Activated CD8-positive, alpha-beta memory T cell treated with anti-CD3 and anti-CD28 coated beads for 36 hours (primary cell): ENCODE measurements at regions not wholly inside any gene's neighbourhood (a gene's known extent, or its start where the extent isn't known, plus 50 kb on each side); places are given as distances from the start of the nearest gene placed in this dataset.

ENCODE experiments used
- CTCF ChIA-PET: fragments of 350-600 bp; sonication (Branson Sonifier 250); formaldehyde crosslinking; loops from one replicate; lab custom pipeline; 2021; ENCODE audit warnings: antibody characterized with exemption; lab: Charles Lee
- POLR2A ChIA-PET: fragments of 350-600 bp; sonication (Branson Sonifier 250); formaldehyde crosslinking; loops from one replicate; lab custom pipeline; 2021; ENCODE audit warnings: antibody characterized with exemption; lab: Charles Lee

DNA sequence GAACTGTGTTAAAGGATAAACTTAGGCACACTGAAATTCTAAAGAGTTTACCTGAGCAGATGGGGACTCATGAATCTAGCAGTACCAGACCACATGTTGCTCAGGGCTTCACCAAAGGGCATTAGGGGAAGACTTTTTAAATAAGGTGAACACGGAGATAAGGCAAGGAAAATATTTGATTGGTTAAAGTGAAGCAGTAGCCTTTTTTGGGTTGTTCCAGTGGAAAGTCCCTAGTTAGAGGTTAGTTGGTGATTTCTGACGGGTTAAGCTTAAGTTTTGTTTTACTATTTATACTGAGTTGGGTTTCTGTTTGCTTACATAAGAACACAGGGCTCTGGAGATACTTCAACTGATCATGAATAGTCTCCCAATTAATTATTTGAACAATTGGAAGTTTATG, 722.5 kb downstream of the SOCS6 start:
- CTCF ChIA-PET = no interaction called here
- POLR2A ChIA-PET = no interaction called here

DNA sequence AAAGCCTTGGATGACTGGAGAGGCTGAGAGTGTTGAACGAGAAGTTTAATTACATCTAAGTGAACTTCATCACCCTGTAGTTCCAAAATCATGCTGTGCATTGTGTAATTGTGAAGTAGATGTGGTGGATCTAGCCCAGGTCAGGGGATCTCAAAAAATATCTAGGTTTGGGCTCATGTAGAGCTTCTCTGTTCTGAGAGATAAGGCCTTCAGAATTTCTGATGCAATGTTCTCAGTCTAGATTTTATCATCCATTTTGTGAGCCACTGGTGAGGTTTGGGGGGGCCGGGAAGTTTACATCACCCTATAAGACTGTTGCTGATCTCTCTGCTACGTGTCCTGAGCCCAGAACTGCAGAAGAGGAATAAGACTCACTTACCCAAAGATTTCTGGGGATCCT, 719.4 kb downstream of the SOCS6 start:
- POLR2A ChIA-PET = no interaction called here
- CTCF ChIA-PET = no interaction called here

DNA sequence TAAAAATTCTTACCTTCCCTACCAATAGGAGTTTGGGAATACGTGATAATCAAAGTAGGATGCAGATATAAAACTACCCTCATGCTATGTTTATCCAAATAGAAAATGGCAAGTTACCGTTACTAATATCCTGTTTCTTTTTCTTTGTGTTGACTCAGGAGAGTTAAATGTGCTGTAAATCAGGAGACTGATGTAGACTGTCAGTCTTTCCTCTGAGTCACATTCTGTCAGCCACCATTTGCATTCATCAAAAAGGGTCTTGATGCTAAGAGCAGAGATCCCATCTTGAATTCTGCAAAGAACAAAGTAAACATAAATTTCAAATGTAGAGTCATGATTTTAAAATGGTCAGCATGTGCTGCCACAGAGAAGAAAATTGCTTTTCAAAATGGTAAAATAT, 712.8 kb downstream of the SOCS6 start:
- ChIA-PET POLR2A (no interaction called here), CTCF (no interaction called here)

DNA sequence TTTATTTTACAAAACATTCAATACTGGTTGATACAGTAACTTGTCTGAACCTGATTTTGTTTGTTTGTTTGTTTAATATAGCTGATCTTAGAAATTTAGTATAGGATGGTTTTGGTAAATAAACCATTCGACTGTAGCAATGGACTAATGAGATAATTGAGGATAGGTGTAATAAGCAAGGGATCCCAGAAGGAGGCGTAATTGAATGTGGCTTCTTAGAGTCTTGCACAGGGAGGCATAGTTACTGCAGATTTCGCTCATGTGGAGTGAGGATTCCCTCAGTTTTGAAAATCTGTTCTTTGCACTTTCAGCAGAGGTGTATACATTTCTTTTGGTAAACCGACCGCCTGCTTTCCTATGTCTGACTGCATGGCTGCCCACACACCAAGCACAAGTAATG, 709.6 kb downstream of the SOCS6 start:
- CTCF ChIA-PET = no interaction called here
- POLR2A ChIA-PET = no interaction called here

DNA sequence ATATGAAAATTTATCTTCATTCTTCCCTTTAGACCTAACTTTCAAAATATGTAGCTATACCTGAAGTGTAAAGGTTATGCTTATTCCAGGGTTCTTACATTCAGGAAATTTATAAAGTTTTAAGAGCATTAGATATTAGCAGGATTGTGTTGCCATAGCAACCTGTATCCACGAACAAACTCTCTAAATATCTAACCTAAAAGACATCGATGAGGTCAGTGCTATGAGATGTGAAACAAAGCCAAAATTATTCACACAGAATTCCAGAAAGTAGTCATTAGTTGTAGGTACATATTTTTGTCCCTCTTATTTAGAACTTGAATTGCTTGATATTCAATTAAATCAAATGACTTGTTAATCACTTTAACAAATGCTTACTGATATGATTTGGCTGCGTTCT, 705.3 kb downstream of the SOCS6 start:
- ChIA-PET POLR2A (no interaction called here), CTCF (no interaction called here)

DNA sequence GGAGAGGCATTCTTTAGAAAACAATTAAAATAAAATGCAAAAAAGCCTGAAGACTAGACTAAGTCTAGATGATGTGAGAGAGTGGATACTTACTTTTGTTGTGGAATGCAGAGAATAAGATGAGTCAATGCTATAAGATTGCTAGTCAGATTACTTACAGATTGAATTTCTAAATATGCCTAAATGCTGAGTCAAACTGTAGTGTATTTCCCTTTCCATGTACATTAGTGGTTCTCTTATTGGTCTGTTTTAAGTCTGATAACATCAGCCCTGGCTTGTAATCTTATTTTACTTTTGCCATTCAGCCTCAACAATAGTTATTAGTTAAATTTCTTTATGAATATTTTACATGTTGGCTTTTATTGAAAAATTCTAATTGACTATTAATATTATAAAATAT, 702.7 kb downstream of the SOCS6 start:
- POLR2A ChIA-PET = no interaction called here

DNA sequence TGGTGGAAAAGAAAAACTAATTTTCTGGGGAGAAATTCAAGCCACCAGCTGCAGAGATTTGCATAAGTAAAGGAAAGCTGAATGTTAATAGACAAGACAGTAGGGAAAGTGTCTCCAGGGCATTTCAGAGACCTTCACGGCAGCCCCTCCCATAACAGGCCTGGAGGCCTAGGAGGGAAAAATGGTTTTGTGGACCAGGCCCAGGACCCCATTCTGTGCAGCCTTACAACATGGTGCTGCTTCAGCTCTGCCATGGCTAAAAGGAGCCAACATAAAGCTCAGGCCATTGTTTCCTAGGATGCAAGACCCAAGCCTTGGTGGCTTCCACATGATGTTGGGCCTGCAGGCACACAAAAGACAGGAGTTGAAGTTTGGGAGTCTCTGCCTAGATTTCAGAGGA, 697.1 kb downstream of the SOCS6 start:
- CTCF ChIA-PET = no interaction called here
- POLR2A ChIA-PET = no interaction called here

More for the DNA sequence above, 702.7 kb downstream of the SOCS6 start:
- CTCF ChIA-PET = no interaction called here

DNA sequence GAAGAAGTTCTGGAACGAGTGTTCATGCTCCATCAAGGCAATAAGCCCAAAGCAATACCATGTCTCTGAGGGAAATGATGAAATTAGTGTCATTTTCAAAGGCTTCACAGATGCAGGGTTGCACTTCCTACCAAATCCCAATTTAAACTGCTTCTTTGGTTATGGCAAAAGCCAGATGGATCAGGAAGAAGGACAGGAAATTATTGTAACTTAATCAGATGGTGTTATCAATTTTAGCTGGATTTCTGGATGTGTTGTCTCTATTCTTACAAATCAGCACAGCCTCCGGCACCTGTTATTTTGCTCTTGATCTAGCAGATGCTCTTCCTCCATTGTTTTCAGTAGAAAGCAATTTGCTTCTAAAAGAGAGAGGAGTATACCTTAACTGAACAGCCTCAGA, 693.4 kb downstream of the SOCS6 start:
- POLR2A ChIA-PET = no interaction called here
- CTCF ChIA-PET = no interaction called here

DNA sequence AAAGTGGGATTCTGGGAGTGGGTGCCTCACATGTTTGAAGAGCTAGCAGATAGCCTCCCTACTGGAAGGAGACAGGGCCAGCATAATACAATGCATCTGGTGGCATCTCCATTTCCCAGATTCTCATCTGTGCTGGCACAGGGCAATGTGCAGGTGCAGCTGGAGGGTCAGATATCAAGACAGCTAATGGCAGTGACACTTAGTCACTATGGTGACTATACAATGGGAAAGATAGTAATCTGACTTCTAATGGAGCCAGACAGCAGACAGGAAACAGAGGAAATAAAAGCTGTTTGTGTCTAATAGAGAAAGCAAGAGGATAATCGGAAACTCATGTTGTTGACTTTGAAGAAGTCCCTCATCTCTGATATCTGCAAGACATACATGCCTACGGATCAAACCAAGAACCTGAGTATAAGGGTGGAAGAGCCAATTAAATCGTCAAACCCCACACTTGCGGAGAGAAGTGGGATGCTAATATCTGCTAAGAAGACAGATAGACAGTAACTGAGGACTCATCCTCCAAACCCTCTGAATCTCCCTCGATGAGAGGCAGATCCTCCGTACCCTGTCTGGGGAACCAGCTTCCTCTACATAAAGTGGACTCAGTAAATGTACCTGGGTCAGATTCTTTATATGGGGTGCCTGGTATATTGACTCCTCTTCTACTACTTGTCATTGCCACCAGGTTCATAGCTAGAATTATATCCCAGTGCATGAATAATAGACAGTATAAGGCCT, 692.7 kb downstream of the SOCS6 start:
- CTCF ChIA-PET = no interaction called here
- POLR2A ChIA-PET = no interaction called here

DNA sequence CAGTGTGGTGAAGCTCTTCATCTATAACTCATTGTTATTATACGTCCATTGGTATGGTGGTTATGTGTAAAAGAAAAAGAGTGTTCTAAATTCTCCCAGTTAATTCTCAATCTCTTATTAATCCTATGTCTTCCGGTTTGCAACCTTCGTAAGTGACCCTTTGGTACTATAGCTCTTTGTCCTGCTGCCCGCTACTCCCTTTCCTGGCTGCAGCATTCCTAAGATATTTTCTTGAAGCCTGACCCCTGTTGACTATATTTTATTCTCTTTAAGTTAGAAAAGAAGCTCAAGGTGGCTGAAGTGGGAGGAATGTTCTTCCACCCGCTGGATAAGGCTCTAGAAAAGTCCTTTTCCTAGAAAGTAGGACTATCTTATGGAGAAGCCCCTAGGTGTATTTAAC, 684.8 kb downstream of the SOCS6 start:
- POLR2A ChIA-PET = no interaction called here
- CTCF ChIA-PET = no interaction called here

DNA sequence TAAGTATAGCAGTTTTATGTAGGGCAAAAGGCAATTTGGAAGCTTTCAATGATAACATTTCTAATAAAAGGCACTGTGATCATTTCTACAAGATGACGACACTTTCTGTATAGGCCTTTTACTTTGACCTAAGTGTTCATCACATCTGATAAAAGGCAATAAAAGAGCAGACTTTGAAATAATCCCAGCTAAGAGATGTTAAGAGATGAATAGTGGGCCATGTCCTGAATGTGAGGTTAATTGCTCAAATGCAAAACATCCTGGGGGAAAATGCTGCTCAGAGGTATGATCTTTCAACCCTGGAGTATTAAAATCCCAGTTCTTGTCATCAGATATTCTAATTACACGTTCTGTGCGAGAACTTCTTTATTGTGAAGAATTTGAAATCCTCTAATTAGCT, 677.6 kb downstream of the SOCS6 start:
- ChIA-PET CTCF (no interaction called here), POLR2A (no interaction called here)

DNA sequence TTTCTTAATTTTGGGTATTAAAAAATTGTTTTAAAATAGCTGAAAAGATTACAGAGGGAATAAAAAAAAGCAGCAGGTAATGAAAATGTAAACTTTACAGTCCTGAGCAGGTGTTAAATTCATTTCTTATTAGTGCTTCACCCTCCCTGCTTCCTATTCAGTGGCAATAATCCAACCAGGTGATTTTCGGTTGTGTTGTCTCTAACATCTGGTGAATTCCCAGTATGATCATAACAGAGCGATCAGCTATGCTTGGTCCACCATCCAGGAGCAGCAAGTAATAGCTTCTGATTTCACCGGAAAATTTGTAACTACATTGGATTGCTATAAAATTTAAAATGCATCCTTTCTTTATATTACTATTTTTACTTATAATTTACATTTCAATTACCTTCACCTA, 673.1 kb downstream of the SOCS6 start:
- POLR2A ChIA-PET = no interaction called here
- CTCF ChIA-PET = no interaction called here

DNA sequence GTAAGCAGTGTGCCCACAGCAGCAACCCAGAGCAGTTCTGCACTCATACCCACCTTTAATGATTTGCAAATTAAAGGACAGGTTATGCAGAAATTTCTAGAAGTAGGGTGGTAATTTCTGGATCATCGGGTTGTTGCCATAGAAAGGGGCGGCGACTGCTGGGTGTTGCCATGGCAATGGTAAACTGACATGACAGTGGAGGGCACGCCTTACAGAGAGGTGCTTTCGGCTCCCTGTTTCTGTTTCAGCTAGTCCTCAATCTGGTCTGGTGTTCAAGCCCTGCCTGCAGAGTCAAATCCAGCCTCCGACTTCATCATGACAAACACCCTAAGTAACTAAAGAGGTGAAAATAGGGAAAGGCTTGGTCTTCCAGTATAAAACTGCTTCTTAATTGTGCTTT, 667.7 kb downstream of the SOCS6 start:
- POLR2A ChIA-PET = no interaction called here
- CTCF ChIA-PET = no interaction called here

DNA sequence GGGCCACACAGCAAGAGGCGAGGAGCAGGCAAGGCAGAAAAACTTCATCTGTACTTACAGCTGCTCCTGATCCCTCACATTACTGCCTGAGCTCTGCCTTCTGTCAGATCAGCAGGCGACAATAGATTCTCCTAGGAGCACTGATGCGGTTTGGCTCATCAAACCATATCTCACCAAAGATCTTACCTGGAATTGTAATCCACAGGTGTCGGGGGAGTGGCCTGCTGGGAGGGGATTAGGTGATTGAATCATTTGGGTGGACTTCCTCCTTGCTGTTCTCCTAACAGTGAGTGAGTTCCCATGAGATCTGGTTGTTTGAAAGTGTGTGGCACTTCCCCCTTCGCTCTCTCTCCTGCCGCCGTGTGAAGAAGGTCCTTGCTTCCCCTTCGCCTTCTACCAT, 647.3 kb downstream of the SOCS6 start:
- ChIA-PET POLR2A (no interaction called here), CTCF (no interaction called here)

DNA sequence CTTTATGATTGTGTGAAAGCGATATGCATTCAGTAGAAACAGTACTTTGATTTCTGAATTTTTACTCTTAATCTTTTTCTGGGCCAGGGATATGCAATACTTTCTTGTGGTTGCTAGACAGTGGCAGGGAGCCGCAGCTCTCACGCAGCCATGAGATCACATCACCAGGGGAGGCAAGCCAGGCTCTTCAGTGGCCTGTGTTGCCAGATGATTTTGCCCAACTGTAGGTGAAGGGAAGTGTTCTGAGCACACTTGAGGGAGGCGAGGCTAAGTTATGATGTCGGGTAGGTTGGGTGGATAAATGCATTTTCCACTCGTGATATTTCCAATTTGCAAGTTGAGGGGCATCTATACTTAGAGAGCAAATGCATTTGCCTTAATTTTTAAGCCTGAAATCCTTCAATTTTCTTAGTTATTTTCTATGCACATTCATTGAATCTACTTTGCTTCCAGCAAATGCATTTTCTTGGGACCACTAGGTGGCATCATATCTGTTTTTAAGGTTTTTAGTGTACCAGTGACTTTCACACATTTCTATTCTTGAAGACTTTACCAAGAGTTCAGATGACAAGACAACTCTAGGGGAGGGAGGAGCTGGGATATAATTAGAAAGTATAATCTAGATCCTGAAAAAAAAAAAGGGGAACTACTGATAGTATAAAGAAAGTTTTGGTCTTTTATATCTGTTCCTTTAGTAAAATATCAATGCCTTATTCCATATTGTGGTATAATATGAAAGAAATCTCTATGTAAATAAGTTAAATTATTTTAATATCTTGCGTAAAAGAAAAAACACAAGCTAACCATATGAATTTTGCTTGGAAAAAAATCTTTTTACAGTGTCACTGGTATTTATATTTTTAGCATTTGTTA, 643.3 kb downstream of the SOCS6 start:
- POLR2A ChIA-PET = no interaction called here
- CTCF ChIA-PET = interaction anchor here (0.7 kb wide), 1 partner anchor 94 kb away, joined by 3 read pairs; no protein-coding TSS in a partner anchor

DNA sequence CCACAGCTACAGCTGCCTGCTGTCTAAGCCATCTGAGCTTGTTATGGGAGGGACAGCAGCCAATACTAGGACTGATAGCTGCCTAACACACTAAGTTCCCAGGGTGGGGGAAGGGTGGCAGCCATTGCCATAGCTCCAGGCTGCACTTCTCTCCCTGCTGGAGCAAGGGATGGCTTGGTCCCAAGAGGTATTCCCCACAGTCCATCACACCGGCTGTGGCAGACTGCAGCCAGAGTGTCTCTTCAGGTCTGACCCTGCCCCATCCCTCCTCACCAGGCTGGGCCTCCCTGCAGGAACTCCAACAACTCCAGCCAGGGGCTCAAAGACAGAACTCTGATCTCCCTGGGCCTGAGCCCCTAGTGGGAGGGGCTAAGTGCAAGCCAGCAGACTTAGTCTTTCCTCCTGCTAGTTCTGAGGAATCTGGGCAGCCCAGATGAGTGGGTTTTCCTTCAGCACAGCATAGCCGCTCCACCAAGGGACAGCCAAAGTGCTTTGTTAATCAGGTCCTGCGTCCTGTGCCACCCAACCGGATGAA, 632.1 kb downstream of the SOCS6 start:
- ChIA-PET CTCF (no interaction called here), POLR2A (no interaction called here)

DNA sequence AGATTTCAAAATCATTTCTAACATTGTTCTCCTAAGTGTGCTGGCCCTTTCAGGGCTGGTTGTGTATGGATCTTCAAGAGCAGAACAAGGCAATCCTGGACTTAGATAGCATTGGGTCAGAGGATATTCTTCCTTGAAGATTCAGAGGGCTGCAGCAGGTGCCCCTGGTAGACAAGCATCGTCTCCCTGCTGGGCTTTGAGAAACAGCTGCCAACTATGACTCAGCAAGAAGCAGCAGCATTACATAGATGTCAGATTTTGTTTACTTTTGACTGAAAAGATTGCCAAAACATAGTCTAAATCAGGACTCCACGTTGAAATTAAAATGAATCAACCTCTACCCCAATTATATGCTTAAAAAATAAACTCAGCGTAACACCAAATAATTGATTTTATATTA, 618.8 kb downstream of the SOCS6 start:
- ChIA-PET POLR2A (no interaction called here), CTCF (no interaction called here)

DNA sequence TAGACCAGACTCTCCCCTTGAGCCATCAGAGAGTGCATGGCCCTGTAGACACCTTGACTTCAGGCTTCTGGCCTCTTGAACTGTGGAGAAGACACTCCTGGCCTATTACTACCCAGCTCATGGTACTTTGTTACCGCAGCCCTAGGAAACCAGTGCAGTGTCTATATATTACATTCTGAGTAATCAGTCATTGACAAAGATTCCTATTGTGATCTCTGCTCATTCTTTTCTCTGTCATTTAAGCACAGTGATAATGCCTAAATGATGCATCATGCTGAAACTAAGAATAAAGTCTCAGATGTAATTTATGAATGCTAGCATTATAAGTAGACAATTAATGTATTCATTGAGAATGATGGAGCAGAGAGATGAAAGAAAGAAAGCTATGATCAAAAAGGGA, 603.5 kb downstream of the SOCS6 start:
- CTCF ChIA-PET = no interaction called here
- POLR2A ChIA-PET = no interaction called here

DNA sequence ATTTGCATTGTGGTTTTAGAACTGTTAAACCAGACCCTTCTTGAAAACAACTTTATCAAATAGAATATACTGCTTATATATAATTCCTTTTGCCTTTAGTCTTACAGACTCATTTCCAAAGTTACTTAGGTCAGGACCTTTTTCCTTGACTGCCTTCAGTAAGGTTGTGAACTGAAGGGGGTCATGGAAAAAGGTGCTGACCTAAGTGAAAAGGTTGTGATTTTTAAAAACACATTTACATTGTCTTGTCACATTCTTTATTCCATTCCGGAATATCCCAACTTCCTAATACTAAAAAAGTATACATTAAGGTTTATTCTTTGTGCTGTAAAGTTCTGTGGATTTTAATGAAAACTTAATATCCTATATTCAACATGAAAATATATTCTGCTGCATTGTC, 581.4 kb downstream of the SOCS6 start:
- ChIA-PET POLR2A (no interaction called here), CTCF (no interaction called here)

DNA sequence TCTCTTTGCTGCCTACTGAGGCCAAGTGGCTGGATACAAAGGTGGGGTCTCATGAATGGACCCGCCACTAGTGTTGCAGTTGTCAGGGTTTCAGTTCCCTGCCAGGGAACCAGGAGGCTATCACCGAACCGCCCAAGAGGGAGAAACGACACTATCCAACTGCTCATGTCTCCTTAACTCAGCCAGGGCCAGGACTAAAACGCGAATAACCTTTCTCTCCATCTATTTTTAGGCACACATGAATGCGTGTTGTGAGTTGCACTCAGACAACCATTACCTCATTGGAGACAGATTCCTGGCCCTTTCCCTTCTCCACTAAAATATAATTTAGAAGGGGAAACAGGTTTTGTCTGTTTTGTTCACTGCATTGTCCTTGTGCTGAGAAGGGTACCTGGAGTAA, 559.5 kb downstream of the SOCS6 start:
- ChIA-PET POLR2A (no interaction called here), CTCF (no interaction called here)

DNA sequence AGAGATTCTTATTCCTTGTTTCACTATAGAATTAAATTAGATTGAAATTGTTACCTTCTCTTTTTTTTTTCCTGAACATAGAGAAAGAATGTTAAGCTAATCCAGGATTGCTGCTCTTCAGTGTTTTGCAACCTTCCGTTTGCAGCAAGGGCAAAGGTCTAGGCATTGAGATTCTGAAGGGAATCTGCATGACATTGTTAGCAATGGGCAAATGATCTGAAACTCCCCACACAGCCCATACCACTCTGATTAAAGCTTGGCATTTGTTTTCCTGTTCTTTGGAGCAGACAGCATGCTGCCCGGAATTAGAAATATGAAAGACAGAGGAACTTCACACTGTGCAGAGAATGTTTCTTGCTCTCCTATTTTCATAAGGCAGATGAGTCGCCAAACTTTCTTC, 551.8 kb downstream of the SOCS6 start:
- CTCF ChIA-PET = no interaction called here
- POLR2A ChIA-PET = no interaction called here
